ENCODE measurements at regions not wholly inside any gene's neighbourhood (a gene's known extent, or its start where the extent isn't known, plus 50 kb on each side); places are given as distances from the start of the nearest gene placed in this dataset.

GRCh38 chr16:26901196-26901861, 165.4 kb upstream of the C16orf82 start:
- Histone ChIP-seq H3K4me3 (no peak overlapping the region), H3K27ac (no peak overlapping the region), H3K36me3 (no peaks in the 10 kb centered on the region), H3K27me3 (no peaks in the 10 kb centered on the region), H3K9me3 (no peaks in the 10 kb centered on the region), H3K4me1 (no peaks in the 10 kb centered on the region)
- TF ChIP-seq EP300 (IDR thresholded peaks at IDR 0.05) (no peak), CTCF (IDR thresholded peaks at IDR 0.05) (no peak), POLR2AphosphoS5 (IDR thresholded peaks at IDR 0.05) (no peak), POLR2A (IDR thresholded peaks at IDR 0.05) (no peak)
- DNase-seq (no peak), ATAC-seq (ENCODE audit: low FRiP score in 2 of 2) (no peak)
- 80 to 82% methylated on average over 6 of the region's 6 CpGs for WGBS, 2 donors

GRCh38 chr16:26901983-26902382, 164.7 kb upstream of the C16orf82 start:
- Histone ChIP-seq H3K4me1 (no peaks in the 10 kb centered on the region), H3K9me3 (no peaks in the 10 kb centered on the region), H3K27me3 (no peaks in the 10 kb centered on the region), H3K27ac (no peak overlapping the region), H3K36me3 (no peaks in the 10 kb centered on the region), H3K4me3 (no peak overlapping the region)
- ATAC-seq (ENCODE audit: low FRiP score in 2 of 2) (no peak), DNase-seq (no peak)
- TF ChIP-seq CTCF (IDR thresholded peaks at IDR 0.05) = no peak
- no peak for TF ChIP-seq POLR2AphosphoS5 (IDR thresholded peaks at IDR 0.05)
- no peak for TF ChIP-seq POLR2A (IDR thresholded peaks at IDR 0.05)
- TF ChIP-seq EP300 (IDR thresholded peaks at IDR 0.05) = no peak

- H3K36me3 ChIP-seq = no peaks in the 10 kb centered on the region
- no peaks in the 10 kb centered on the region for H3K4me1 ChIP-seq
- no peaks in the 10 kb centered on the region for H3K9me3 ChIP-seq
- TF ChIP-seq EP300 (IDR thresholded peaks at IDR 0.05) = no peak
- no peak for TF ChIP-seq POLR2AphosphoS5 (IDR thresholded peaks at IDR 0.05)
- no peak for TF ChIP-seq POLR2A (IDR thresholded peaks at IDR 0.05)
- DNase-seq (no peak), ATAC-seq (ENCODE audit: low FRiP score in 2 of 2) (no peak)
- 78 to 79% methylated on average over 2 of the region's 2 CpGs for WGBS, 2 donors
- no peaks in the 10 kb centered on the region for H3K27me3 ChIP-seq
- H3K4me3 ChIP-seq = no peak overlapping the region
- no peak overlapping the region for H3K27ac ChIP-seq
Observed at GRCh38 chr16:26905336-26905735, 161.4 kb upstream of the C16orf82 start.

GRCh38 chr16:26909623-26910022, 157.1 kb upstream of the C16orf82 start:
- Histone ChIP-seq H3K4me1 (no peaks in the 10 kb centered on the region), H3K4me3 (no peak overlapping the region), H3K9me3 (no peaks in the 10 kb centered on the region), H3K27ac (no peak overlapping the region), H3K27me3 (no peaks in the 10 kb centered on the region), H3K36me3 (no peaks in the 10 kb centered on the region)
- TF ChIP-seq POLR2A (IDR thresholded peaks at IDR 0.05) (no peak), CTCF (IDR thresholded peaks at IDR 0.05) (no peak), EP300 (IDR thresholded peaks at IDR 0.05) (no peak), POLR2AphosphoS5 (IDR thresholded peaks at IDR 0.05) (no peak)
- DNase-seq = no peak
- WGBS, 2 donors = 63 to 65% methylated on average over 4 of the region's 4 CpGs
- ATAC-seq (ENCODE audit: low FRiP score in 2 of 2) = no peak

- WGBS, 2 donors = 48 to 69% methylated on average over 2 of the region's 2 CpGs
- Histone ChIP-seq H3K4me3 (no peak overlapping the region), H3K36me3 (no peaks in the 10 kb centered on the region), H3K27ac (no peak overlapping the region), H3K4me1 (no peaks in the 10 kb centered on the region), H3K9me3 (no peaks in the 10 kb centered on the region), H3K27me3 (no peaks in the 10 kb centered on the region)
- no peak for DNase-seq
- ATAC-seq (ENCODE audit: low FRiP score in 2 of 2) = no peak
- no peak for TF ChIP-seq POLR2AphosphoS5 (IDR thresholded peaks at IDR 0.05)
- TF ChIP-seq CTCF (IDR thresholded peaks at IDR 0.05) = no peak
- no peak for TF ChIP-seq POLR2A (IDR thresholded peaks at IDR 0.05)
- no peak for TF ChIP-seq EP300 (IDR thresholded peaks at IDR 0.05)
Observed at GRCh38 chr16:26911436-26911835, 155.3 kb upstream of the C16orf82 start.

Measured in upper lobe of left lung (tissue), 6 donors.